GM23338 (cell line): ENCODE measurements at regions not wholly inside any gene's neighbourhood (a gene's known extent, or its start where the extent isn't known, plus 50 kb on each side); places are given as distances from the start of the nearest gene placed in this dataset.

Source experiments
- ATAC-seq: fragments of 200-7000 bp; cut with Tn5 transposase; 3 replicates; pipeline ENCODE4 v1.9.1; 2020
- DNase-seq: peaks from one replicate; pipeline ENCODE4 v3.0.0-alpha.2; 2015; ENCODE audit warnings: low spot score
- H2AFZ ChIP-seq: fragments of 200-600 bp; sonication (generic); 2 replicates; pipeline ENCODE4 v1.8.0; 2016; ENCODE audit warnings: antibody characterized with exemption, mild to moderate bottlenecking, moderate library complexity
- H3F3A ChIP-seq: fragments of 200-600 bp; sonication (generic); replicated peaks from 2 replicates; pipeline ENCODE4 v1.8.0; 2017; ENCODE audit warnings: antibody characterized with exemption, mixed run types, low read depth
- H3K27ac ChIP-seq: fragments of 200-600 bp; sonication (generic); 2 replicates; pipeline ENCODE4 v1.6.1; 2016; ENCODE audit warnings: low read depth
- H3K27me3 ChIP-seq: fragments of 200-600 bp; sonication (generic); 2 replicates; pipeline ENCODE4 v1.8.0; 2016; ENCODE audit warnings: mild to moderate bottlenecking, mixed run types, moderate library complexity; ENCODE audit not compliant: insufficient read depth
- H3K36me3 ChIP-seq: fragments of 200-600 bp; sonication (generic); 2 replicates; pipeline ENCODE4 v1.8.0; 2016; ENCODE audit warnings: mild to moderate bottlenecking; ENCODE audit not compliant: insufficient read depth
- H3K4me1 ChIP-seq: fragments of 200-600 bp; sonication (generic); 2 replicates; pipeline ENCODE4 v1.8.0; 2016; ENCODE audit warnings: mild to moderate bottlenecking, moderate library complexity; ENCODE audit not compliant: insufficient read depth
- H3K4me2 ChIP-seq: fragments of 200-600 bp; sonication (generic); 2 replicates; pipeline ENCODE4 v1.7.1; 2017; ENCODE audit warnings: mixed run types
- H3K4me3 ChIP-seq: fragments of 200-600 bp; sonication (generic); 2 replicates; pipeline ENCODE4 v1.6.1; 2016; ENCODE audit warnings: mixed run types
- H3K79me2 ChIP-seq: fragments of 200-600 bp; sonication (generic); replicated peaks from 2 replicates; pipeline ENCODE4 v1.8.0; 2017; ENCODE audit warnings: mild to moderate bottlenecking; ENCODE audit not compliant: insufficient read depth
- H3K9me2 ChIP-seq: fragments of 200-600 bp; sonication (generic); 2 replicates; pipeline ENCODE4 v1.8.0; 2017; ENCODE audit not compliant: insufficient read depth
- H4K20me1 ChIP-seq: fragments of 200-600 bp; sonication (generic); replicated peaks from 2 replicates; pipeline ENCODE4 v1.8.0; 2017; ENCODE audit warnings: mild to moderate bottlenecking; ENCODE audit not compliant: insufficient read depth
- H3K27ac Mint-ChIP-seq: 2 replicates; pipeline ENCODE4 v1.8.0; 2020; ENCODE audit warnings: inconsistent platforms, mild to moderate bottlenecking, moderate library complexity, mixed read lengths
- H3K27me3 Mint-ChIP-seq: 3 replicates; pipeline ENCODE4 v1.8.0; 2022; ENCODE audit warnings: low read depth, mild to moderate bottlenecking, moderate library complexity, mixed read lengths, inconsistent platforms; ENCODE audit not compliant: insufficient read depth, poor library complexity
- H3K36me3 Mint-ChIP-seq: 3 replicates; pipeline ENCODE4 v1.8.0; 2021; ENCODE audit warnings: low read depth, mild to moderate bottlenecking, inconsistent platforms, moderate library complexity, mixed read lengths
- H3K4me1 Mint-ChIP-seq: 3 replicates; pipeline ENCODE4 v1.8.0; 2020; ENCODE audit warnings: mild to moderate bottlenecking, inconsistent platforms, mixed read lengths
- H3K4me3 Mint-ChIP-seq: 3 replicates; pipeline ENCODE4 v1.8.0; 2021; ENCODE audit warnings: moderate library complexity, mild to moderate bottlenecking, inconsistent platforms, mixed read lengths
- H3K9me3 Mint-ChIP-seq: 3 replicates; pipeline ENCODE4 v1.8.0; 2020; ENCODE audit warnings: moderate library complexity, mild to moderate bottlenecking, inconsistent platforms, mixed read lengths
- CTCF ChIP-seq, 2 experiments: fragments of 200-600 bp in 1 of 2; sonication (generic) in 1 of 2; conservative IDR thresholded peaks; 2 replicates each; pipeline versions ENCODE4 v1.5.1 to v1.6.1; 2016 to 2017; ENCODE audit warnings: antibody characterized with exemption in 2 of 2, low read depth in 2 of 2, mild to moderate bottlenecking in 2 of 2, moderate library complexity in 1 of 2
- EZH2phosphoT487 ChIP-seq: fragments of 200-600 bp; sonication (generic); IDR thresholded peaks from one replicate; pipeline ENCODE4 v1.8.1; 2018; ENCODE audit warnings: antibody characterized with exemption; ENCODE audit not compliant: unreplicated experiment
- JUNB ChIP-seq: IDR thresholded peaks from one replicate; pipeline ENCODE4 v1.6.1; 2016; ENCODE audit warnings: antibody characterized with exemption; ENCODE audit not compliant: unreplicated experiment
- POLR2AphosphoS5 ChIP-seq: IDR thresholded peaks from 2 replicates; pipeline ENCODE4 v1.6.1; 2016; ENCODE audit warnings: antibody characterized with exemption, low read depth
- STAT1 ChIP-seq: IDR thresholded peaks from one replicate; pipeline ENCODE4 v1.6.1; 2016; ENCODE audit warnings: antibody characterized with exemption; ENCODE audit not compliant: unreplicated experiment
- ZNF114 ChIP-seq: fragments of 250-450 bp; sonication (Bioruptor Pico); IDR thresholded peaks from 2 replicates; pipeline ENCODE4 v1.5.0; 2020; ENCODE audit warnings: mild to moderate bottlenecking, moderate library complexity
- TF ChIP-seq, protein P1 (sequence below): fragments of 250-450 bp; sonication (Bioruptor Pico); IDR thresholded peaks from 2 replicates; pipeline ENCODE4 v1.5.0; 2020; ENCODE audit warnings: mild to moderate bottlenecking, moderate library complexity

DNA sequence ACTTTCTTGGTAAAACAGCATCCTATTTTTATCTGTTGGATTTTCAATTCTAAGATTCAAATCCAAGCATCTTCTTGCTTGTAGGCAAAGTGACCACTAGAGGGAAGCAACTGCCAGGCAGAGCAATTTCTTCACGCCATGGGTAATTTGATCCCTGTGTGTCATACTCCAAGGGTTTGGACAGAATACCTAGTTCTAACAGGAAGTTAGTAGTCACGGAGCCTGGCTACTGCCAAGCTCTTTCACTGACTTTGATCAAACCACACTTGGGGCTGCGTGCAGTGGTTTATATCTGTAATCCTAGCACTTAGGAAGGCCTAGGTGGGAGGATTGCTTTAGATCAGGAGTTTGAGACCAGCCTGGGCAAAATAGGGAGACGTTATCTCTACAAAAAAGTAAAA, 473.6 kb upstream of the TNC start:
- H3K27me3 Mint-ChIP-seq: no peaks in the 10 kb centered on the region
- Histone ChIP-seq H3K4me3 (no peak overlapping the region), H2AFZ (no peak overlapping the region)

More for the DNA sequence above, 473.6 kb upstream of the TNC start:
- H3K36me3 ChIP-seq: no peaks in the 10 kb centered on the region
- H3F3A ChIP-seq: no peaks in the 10 kb centered on the region
- no peak overlapping the region for H3K27ac ChIP-seq
- Mint-ChIP-seq H3K36me3 (0 out of 3 replicates have a peak, but pooled peaks cover 2% of the 10 kb centered on the region), H3K4me3 (no peak overlapping the region), H3K27ac (peak overlapping the region; percentile 66), H3K9me3 (peaks cover 2% of the 10 kb centered on the region; the same call in 1 of the 3 replicates), H3K4me1 (peaks cover 18% of the 10 kb centered on the region)
- peak; percentile 60 for DNase-seq
- no peak overlapping the region for H3K4me2 ChIP-seq
- peak; percentile 49 for ATAC-seq
- no peaks in the 10 kb centered on the region for H3K79me2 ChIP-seq
- H3K4me1 ChIP-seq: peaks cover 16% of the 10 kb centered on the region
- H4K20me1 ChIP-seq: no peaks in the 10 kb centered on the region
- no peaks in the 10 kb centered on the region for H3K9me2 ChIP-seq
- no peaks in the 10 kb centered on the region for H3K27me3 ChIP-seq
- TF ChIP-seq POLR2AphosphoS5: no peak
- TF ChIP-seq ZNF114 (CRISPR knock-in tag): no peak
- TF ChIP-seq STAT1: no peak
- TF ChIP-seq EZH2phosphoT487: no peak
- TF ChIP-seq, protein P1, sequence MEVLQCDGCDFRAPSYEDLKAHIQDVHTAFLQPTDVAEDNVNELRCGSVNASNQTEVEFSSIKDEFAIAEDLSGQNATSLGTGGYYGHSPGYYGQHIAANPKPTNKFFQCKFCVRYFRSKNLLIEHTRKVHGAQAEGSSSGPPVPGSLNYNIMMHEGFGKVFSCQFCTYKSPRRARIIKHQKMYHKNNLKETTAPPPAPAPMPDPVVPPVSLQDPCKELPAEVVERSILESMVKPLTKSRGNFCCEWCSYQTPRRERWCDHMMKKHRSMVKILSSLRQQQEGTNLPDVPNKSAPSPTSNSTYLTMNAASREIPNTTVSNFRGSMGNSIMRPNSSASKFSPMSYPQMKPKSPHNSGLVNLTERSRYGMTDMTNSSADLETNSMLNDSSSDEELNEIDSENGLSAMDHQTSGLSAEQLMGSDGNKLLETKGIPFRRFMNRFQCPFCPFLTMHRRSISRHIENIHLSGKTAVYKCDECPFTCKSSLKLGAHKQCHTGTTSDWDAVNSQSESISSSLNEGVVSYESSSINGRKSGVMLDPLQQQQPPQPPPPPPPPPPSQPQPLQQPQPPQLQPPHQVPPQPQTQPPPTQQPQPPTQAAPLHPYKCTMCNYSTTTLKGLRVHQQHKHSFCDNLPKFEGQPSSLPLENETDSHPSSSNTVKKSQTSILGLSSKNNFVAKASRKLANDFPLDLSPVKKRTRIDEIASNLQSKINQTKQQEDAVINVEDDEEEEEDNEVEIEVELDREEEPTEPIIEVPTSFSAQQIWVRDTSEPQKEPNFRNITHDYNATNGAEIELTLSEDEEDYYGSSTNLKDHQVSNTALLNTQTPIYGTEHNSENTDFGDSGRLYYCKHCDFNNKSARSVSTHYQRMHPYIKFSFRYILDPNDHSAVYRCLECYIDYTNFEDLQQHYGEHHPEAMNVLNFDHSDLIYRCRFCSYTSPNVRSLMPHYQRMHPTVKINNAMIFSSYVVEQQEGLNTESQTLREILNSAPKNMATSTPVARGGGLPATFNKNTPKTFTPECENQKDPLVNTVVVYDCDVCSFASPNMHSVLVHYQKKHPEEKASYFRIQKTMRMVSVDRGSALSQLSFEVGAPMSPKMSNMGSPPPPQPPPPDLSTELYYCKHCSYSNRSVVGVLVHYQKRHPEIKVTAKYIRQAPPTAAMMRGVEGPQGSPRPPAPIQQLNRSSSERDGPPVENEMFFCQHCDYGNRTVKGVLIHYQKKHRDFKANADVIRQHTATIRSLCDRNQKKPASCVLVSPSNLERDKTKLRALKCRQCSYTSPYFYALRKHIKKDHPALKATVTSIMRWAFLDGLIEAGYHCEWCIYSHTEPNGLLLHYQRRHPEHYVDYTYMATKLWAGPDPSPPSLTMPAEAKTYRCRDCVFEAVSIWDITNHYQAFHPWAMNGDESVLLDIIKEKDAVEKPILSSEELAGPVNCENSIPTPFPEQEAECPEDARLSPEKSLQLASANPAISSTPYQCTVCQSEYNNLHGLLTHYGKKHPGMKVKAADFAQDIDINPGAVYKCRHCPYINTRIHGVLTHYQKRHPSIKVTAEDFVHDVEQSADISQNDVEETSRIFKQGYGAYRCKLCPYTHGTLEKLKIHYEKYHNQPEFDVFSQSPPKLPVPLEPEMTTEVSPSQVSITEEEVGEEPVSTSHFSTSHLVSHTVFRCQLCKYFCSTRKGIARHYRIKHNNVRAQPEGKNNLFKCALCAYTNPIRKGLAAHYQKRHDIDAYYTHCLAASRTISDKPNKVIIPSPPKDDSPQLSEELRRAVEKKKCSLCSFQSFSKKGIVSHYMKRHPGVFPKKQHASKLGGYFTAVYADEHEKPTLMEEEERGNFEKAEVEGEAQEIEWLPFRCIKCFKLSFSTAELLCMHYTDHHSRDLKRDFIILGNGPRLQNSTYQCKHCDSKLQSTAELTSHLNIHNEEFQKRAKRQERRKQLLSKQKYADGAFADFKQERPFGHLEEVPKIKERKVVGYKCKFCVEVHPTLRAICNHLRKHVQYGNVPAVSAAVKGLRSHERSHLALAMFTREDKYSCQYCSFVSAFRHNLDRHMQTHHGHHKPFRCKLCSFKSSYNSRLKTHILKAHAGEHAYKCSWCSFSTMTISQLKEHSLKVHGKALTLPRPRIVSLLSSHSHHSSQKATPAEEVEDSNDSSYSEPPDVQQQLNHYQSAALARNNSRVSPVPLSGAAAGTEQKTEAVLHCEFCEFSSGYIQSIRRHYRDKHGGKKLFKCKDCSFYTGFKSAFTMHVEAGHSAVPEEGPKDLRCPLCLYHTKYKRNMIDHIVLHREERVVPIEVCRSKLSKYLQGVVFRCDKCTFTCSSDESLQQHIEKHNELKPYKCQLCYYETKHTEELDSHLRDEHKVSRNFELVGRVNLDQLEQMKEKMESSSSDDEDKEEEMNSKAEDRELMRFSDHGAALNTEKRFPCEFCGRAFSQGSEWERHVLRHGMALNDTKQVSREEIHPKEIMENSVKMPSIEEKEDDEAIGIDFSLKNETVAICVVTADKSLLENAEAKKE (CRISPR knock-in tag): no peak
- TF ChIP-seq CTCF (conservative IDR thresholded peaks at IDR 0.05; ENCODE audit: low read depth in 2 of 2): peak in 1 of 2 experiments; percentile 6; a peak in 1 of 4 replicates
- TF ChIP-seq JUNB: no peak
